Osteoblast (primary cell): ENCODE measurements at regions not wholly inside any gene's neighbourhood (a gene's known extent, or its start where the extent isn't known, plus 50 kb on each side); places are given as distances from the start of the nearest gene placed in this dataset.

Experiments used
- DNase-seq: peaks from one replicate; pipeline ENCODE4 v3.0.0; 2011; ENCODE audit warnings: low spot score, mixed read lengths; ENCODE audit not compliant: insufficient read length; ENCODE audit errors: missing footprints
- H2AFZ ChIP-seq: 2 replicates; pipeline ENCODE4 v1.6.0; 2011; ENCODE audit warnings: mild to moderate bottlenecking, low read length
- H3K27ac ChIP-seq: 2 replicates; pipeline ENCODE4 v1.5.1; 2011; ENCODE audit warnings: mild to moderate bottlenecking, low read depth, low read length, moderate library complexity
- H3K27me3 ChIP-seq: 2 replicates; pipeline ENCODE4 v1.6.0; 2012; ENCODE audit warnings: mild to moderate bottlenecking, control low read depth, inconsistent platforms, low read length, moderate library complexity; ENCODE audit not compliant: insufficient read depth
- H3K36me3 ChIP-seq: 2 replicates; pipeline ENCODE4 v1.5.1; 2011; ENCODE audit warnings: mild to moderate bottlenecking, low read length, control low read depth, moderate library complexity; ENCODE audit not compliant: insufficient read depth
- H3K4me1 ChIP-seq: 2 replicates; pipeline ENCODE4 v1.5.1; 2011; ENCODE audit warnings: mild to moderate bottlenecking, low read length, control low read depth, moderate library complexity; ENCODE audit not compliant: insufficient read depth
- H3K4me2 ChIP-seq: 2 replicates; pipeline ENCODE4 v1.6.0; 2011; ENCODE audit warnings: mild to moderate bottlenecking, low read length; ENCODE audit not compliant: insufficient read depth
- H3K4me3 ChIP-seq: fragments of 200-600 bp; sonication (generic); 3 replicates; pipeline ENCODE4 v1.5.1; 2012; ENCODE audit warnings: mild to moderate bottlenecking, low read length, inconsistent platforms; ENCODE audit not compliant: insufficient read depth
- H3K79me2 ChIP-seq: 2 replicates; pipeline ENCODE4 v1.6.0; 2012; ENCODE audit warnings: mild to moderate bottlenecking, low read length, control low read depth, inconsistent platforms; ENCODE audit not compliant: insufficient read depth
- H3K9me3 ChIP-seq: 2 replicates; pipeline ENCODE4 v1.5.1; 2011; ENCODE audit warnings: low read depth, low read length, control low read depth
- H4K20me1 ChIP-seq: 2 replicates; pipeline ENCODE4 v1.6.0; 2012; ENCODE audit warnings: mild to moderate bottlenecking, low read length, control low read depth; ENCODE audit not compliant: insufficient read depth
- TF ChIP-seq, protein P1 (sequence below): IDR thresholded peaks from 2 replicates; pipeline ENCODE4 v1.5.1; 2011; ENCODE audit warnings: mild to moderate bottlenecking, low read depth, low read length, moderate library complexity; ENCODE audit errors: extremely low read depth

DNA sequence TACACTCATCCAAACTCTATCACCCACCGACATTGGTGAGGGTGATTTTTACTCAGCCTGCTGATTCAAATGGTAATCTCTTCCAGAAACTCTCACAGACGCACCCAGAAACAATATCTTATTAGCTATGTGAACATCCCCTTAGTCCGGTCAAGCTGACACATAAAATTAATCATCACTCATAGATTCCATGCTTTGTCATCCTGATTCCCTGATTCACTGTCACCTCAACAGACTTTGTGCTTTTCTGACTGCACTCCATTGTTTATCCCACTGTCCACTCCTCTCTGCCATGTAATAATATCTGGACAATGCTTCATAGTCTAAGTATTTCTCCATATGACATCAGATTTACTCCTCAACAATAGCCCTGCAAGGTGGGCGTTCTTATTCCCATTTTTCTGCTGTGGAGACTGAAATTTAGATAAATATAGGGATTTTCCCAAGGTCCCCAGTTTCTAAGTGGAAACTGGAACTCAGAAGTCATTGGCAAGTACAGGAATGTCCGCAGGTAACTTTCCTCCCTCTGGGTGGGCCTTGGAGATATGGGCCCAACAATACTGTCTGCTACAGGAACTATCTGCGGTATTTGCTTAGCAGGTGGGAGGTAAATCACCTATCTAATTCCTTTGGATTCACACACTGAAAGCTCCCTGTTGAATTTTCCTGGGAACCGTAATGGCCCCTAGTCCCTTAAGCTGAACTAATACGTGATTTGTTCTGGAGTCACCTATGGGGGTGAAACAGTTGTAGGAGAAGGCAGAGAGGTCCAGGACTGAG lies 228.6 kb upstream of the BCOR start:
- H3K4me1 ChIP-seq, result no peaks in the 10 kb centered on the region
- H3K27me3 ChIP-seq, result peaks cover 15% of the 10 kb centered on the region
- H3K9me3 ChIP-seq, result no peaks in the 10 kb centered on the region
- H3K36me3 ChIP-seq, result no peaks in the 10 kb centered on the region
- no peak overlapping the region for H3K27ac ChIP-seq
- H4K20me1 ChIP-seq, result no peaks in the 10 kb centered on the region
- no peak overlapping the region for H3K4me2 ChIP-seq
- DNase-seq, result no peak
- no peak overlapping the region for H2AFZ ChIP-seq
- TF ChIP-seq, protein P1, sequence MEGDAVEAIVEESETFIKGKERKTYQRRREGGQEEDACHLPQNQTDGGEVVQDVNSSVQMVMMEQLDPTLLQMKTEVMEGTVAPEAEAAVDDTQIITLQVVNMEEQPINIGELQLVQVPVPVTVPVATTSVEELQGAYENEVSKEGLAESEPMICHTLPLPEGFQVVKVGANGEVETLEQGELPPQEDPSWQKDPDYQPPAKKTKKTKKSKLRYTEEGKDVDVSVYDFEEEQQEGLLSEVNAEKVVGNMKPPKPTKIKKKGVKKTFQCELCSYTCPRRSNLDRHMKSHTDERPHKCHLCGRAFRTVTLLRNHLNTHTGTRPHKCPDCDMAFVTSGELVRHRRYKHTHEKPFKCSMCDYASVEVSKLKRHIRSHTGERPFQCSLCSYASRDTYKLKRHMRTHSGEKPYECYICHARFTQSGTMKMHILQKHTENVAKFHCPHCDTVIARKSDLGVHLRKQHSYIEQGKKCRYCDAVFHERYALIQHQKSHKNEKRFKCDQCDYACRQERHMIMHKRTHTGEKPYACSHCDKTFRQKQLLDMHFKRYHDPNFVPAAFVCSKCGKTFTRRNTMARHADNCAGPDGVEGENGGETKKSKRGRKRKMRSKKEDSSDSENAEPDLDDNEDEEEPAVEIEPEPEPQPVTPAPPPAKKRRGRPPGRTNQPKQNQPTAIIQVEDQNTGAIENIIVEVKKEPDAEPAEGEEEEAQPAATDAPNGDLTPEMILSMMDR, result no peak
- H3K79me2 ChIP-seq, result no peaks in the 10 kb centered on the region
- no peak overlapping the region for H3K4me3 ChIP-seq

DNA sequence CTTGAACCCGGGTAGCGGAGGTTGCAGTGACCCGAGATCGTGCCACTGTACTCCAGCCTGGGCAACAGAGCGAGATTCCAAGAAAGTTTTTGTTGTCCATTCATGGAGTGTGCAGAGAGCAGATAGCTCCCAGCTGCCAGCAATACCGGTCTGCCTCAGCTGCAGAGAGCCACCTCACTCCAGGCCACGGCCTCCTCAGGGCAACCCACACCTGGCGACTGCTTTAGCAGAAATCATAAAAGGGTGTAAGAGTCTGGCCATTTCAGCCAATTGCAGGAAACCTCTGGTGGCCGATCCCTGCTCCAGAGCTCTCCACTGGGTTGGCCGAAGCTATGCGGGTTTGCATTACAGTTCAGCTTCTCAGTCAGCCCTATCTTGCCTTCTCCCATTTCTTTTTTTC lies 227.4 kb upstream of the BCOR start:
- H3K36me3 ChIP-seq, result no peaks in the 10 kb centered on the region
- DNase-seq, result no peak
- no peaks in the 10 kb centered on the region for H3K9me3 ChIP-seq
- no peak overlapping the region for H3K27ac ChIP-seq
- peaks cover 18% of the 10 kb centered on the region for H3K27me3 ChIP-seq
- no peaks in the 10 kb centered on the region for H3K79me2 ChIP-seq
- no peaks in the 10 kb centered on the region for H4K20me1 ChIP-seq
- H3K4me3 ChIP-seq, result no peak overlapping the region
- H3K4me1 ChIP-seq, result no peaks in the 10 kb centered on the region
- TF ChIP-seq, protein P1, result no peak
- H2AFZ ChIP-seq, result no peak overlapping the region
- H3K4me2 ChIP-seq, result no peak overlapping the region

DNA sequence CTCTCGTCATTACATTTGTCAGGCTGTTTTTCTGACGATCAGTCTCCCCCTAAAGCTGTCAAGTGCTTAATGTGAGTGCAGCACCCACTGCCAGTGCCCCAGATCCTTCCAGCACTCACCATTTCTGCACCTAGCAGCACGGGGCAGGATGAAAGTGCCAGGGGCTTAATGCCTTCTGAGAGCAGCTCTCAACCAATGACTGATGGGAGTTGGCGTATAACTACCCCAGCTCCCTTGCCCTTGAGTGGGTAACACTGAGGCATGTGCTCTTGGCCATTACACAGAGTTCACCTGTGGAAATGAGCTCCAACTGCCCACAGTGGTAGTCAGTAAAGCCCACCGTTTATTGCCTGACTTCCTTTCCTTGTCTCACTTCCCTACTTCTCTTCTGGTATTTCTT lies 226.2 kb upstream of the BCOR start:
- H4K20me1 ChIP-seq, result no peaks in the 10 kb centered on the region
- peaks cover 24% of the 10 kb centered on the region for H3K27me3 ChIP-seq
- TF ChIP-seq, protein P1, result no peak
- no peak overlapping the region for H3K4me2 ChIP-seq
- H3K27ac ChIP-seq, result no peak overlapping the region
- no peak for DNase-seq
- H3K4me1 ChIP-seq, result no peaks in the 10 kb centered on the region
- H3K36me3 ChIP-seq, result no peaks in the 10 kb centered on the region
- no peaks in the 10 kb centered on the region for H3K9me3 ChIP-seq
- H2AFZ ChIP-seq, result no peak overlapping the region
- no peaks in the 10 kb centered on the region for H3K79me2 ChIP-seq
- no peak overlapping the region for H3K4me3 ChIP-seq

DNA sequence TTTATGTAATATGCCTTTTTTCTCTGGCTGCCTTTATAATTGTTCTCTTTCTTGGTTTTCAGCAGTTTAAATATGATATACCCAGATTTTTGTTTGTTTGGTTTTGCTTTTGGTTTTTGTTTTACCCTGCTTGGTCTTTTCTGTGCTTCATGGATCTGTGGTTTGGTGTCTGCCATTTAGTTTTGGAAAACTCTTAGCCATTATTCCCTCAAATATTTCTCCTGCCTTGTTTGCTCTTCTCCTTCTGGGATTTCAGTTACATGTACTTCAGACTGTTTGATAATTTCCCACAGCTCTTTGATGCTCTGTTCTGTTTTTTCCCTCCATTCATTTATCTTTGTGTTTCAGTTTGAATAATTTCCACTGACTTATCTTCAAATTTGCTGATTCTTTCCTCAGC lies 223.1 kb upstream of the BCOR start:
- Histone ChIP-seq H3K4me2 (no peak overlapping the region), H4K20me1 (no peaks in the 10 kb centered on the region), H3K4me1 (no peaks in the 10 kb centered on the region), H3K4me3 (no peak overlapping the region), H3K27ac (no peak overlapping the region), H3K9me3 (peaks cover 6% of the 10 kb centered on the region), H2AFZ (no peak overlapping the region), H3K79me2 (no peaks in the 10 kb centered on the region), H3K36me3 (no peaks in the 10 kb centered on the region), H3K27me3 (peaks cover 32% of the 10 kb centered on the region)
- no peak for DNase-seq
- TF ChIP-seq, protein P1, result no peak
